ENCODE measurements at regions not wholly inside any gene's neighbourhood (a gene's known extent, or its start where the extent isn't known, plus 50 kb on each side); places are given as distances from the start of the nearest gene placed in this dataset.

GRCh38 chr10:104505521-104506042 is 135.5 kb upstream of the SORCS3 start:
- DNase-seq = no peak

GRCh38 chr10:104509981-104510380 is 131.1 kb upstream of the SORCS3 start:
- no peak for DNase-seq

GRCh38 chr10:104510644-104511043 is 130.4 kb upstream of the SORCS3 start:
- DNase-seq = no peak

GRCh38 chr10:104512800-104513199 is 128.3 kb upstream of the SORCS3 start:
- DNase-seq = no peak

- no peak for DNase-seq
Observed at GRCh38 chr10:104515678-104516199, 125.4 kb upstream of the SORCS3 start.

GRCh38 chr10:104516986-104517385 is 124.1 kb upstream of the SORCS3 start:
- no peak for DNase-seq

GRCh38 chr10:104517946-104518345 is 123.1 kb upstream of the SORCS3 start:
- DNase-seq = no peak

GRCh38 chr10:104518891-104519290 is 122.2 kb upstream of the SORCS3 start:
- DNase-seq = no peak

GRCh38 chr10:104520653-104521052 is 120.4 kb upstream of the SORCS3 start:
- no peak for DNase-seq

GRCh38 chr10:104521901-104522694 is 119.0 kb upstream of the SORCS3 start:
- no peak for DNase-seq

- no peak for DNase-seq
Observed at GRCh38 chr10:104526188-104526587, 114.9 kb upstream of the SORCS3 start.

- no peak for DNase-seq
Observed at GRCh38 chr10:104527013-104527412, 114.1 kb upstream of the SORCS3 start.

GRCh38 chr10:104540181-104540580 is 100.9 kb upstream of the SORCS3 start:
- no peak for DNase-seq

- no peak for DNase-seq
Observed at GRCh38 chr10:104541820-104542219, 99.3 kb upstream of the SORCS3 start.

GRCh38 chr10:104546336-104546735 is 94.8 kb upstream of the SORCS3 start:
- DNase-seq = no peak

GRCh38 chr10:104546756-104547155 is 94.3 kb upstream of the SORCS3 start:
- no peak for DNase-seq

GRCh38 chr10:104548090-104548489 is 93.0 kb upstream of the SORCS3 start:
- DNase-seq = no peak

GRCh38 chr10:104556831-104557230 is 84.3 kb upstream of the SORCS3 start:
- no peak for DNase-seq

GRCh38 chr10:104557966-104558365 is 83.1 kb upstream of the SORCS3 start:
- no peak for DNase-seq

- DNase-seq = no peak
Observed at GRCh38 chr10:104559935-104560334, 81.2 kb upstream of the SORCS3 start.

GRCh38 chr10:104563051-104563450 is 78.0 kb upstream of the SORCS3 start:
- no peak for DNase-seq

GRCh38 chr10:104563548-104563947 is 77.5 kb upstream of the SORCS3 start:
- DNase-seq = no peak

- DNase-seq = no peak
Observed at GRCh38 chr10:104574427-104574826, 66.7 kb upstream of the SORCS3 start.

- no peak for DNase-seq
Observed at GRCh38 chr10:104574838-104575237, 66.3 kb upstream of the SORCS3 start.

GRCh38 chr10:104576611-104577010 is 64.5 kb upstream of the SORCS3 start:
- no peak for DNase-seq

Measured in stimulated activated CD4-positive, alpha-beta T cell treated with anti-CD3 and anti-CD28 coated beads, Interleukin-2, amount 100 ng/mL, for 48 hours (primary cell).